Breast epithelium (tissue), 4 donors: ENCODE measurements at regions not wholly inside any gene's neighbourhood (a gene's known extent, or its start where the extent isn't known, plus 50 kb on each side); places are given as distances from the start of the nearest gene placed in this dataset.

Source experiments
- DNase-seq, 2 donors: peaks; one replicate each; pipeline ENCODE4 v3.0.0-alpha.2; 2019; ENCODE audit warnings: low spot score in 2 of 2
- H3K27ac ChIP-seq, 2 donors: fragments of 200-600 bp; sonication (generic) in 1 of 2; one replicate each; pipeline ENCODE4 v1.5.1; 2016 to 2019; ENCODE audit warnings: mild to moderate bottlenecking in 1 of 2
- H3K27me3 ChIP-seq, 2 donors: fragments of 200-600 bp; sonication (generic) in 1 of 2; one replicate each; pipeline versions ENCODE4 v1.5.1 to v1.6.0; 2017 to 2019; ENCODE audit warnings: control low read depth in 1 of 2, mild to moderate bottlenecking in 1 of 2
- H3K36me3 ChIP-seq: fragments of 200-600 bp; one replicate; pipeline ENCODE4 v1.5.1; 2019
- H3K4me1 ChIP-seq, 2 donors: fragments of 200-600 bp; sonication (generic); one replicate each; pipeline ENCODE4 v1.5.1; 2016 to 2019; ENCODE audit warnings: control low read depth in 1 of 2
- H3K4me3 ChIP-seq, 3 donors: fragments of 200-600 bp; sonication (generic); 1 replicate in 2 of 3; 2 replicates in 1 of 3; pipeline ENCODE4 v1.5.1; 2016 to 2019; ENCODE audit warnings: mild to moderate bottlenecking in 3 of 3, moderate library complexity in 2 of 3
- H3K9me3 ChIP-seq, 2 donors: fragments of 200-600 bp; sonication (generic) in 1 of 2; one replicate each; pipeline ENCODE4 v1.5.1; 2016 to 2019; ENCODE audit warnings: control low read depth in 1 of 2
- POLR2A ChIP-seq: fragments of 450-650 bp; IDR thresholded peaks from one replicate; pipeline ENCODE4 v1.6.1; 2016; ENCODE audit warnings: antibody characterized with exemption, mild to moderate bottlenecking, moderate library complexity
- POLR2AphosphoS5 ChIP-seq, 3 donors: sonication (generic); formaldehyde crosslinking; IDR thresholded peaks; one replicate each; pipeline ENCODE4 v1.6.1; 2017; ENCODE audit warnings: antibody characterized with exemption in 3 of 3
- intact Hi-C: fragments of 100-400 bp; cut with DNase I; formaldehyde crosslinking; loops from one replicate; pipeline ENCODE4 v1.15.1; 2023; ENCODE audit warnings: low total_unique reads
- TF ChIP-seq, protein P1 (sequence below), 3 donors: fragments of 450-650 bp; IDR thresholded peaks; one replicate each; pipeline ENCODE4 v1.5.1; 2016 to 2017; ENCODE audit warnings: antibody characterized with exemption in 3 of 3, mild to moderate bottlenecking in 3 of 3, moderate library complexity in 3 of 3

DNA sequence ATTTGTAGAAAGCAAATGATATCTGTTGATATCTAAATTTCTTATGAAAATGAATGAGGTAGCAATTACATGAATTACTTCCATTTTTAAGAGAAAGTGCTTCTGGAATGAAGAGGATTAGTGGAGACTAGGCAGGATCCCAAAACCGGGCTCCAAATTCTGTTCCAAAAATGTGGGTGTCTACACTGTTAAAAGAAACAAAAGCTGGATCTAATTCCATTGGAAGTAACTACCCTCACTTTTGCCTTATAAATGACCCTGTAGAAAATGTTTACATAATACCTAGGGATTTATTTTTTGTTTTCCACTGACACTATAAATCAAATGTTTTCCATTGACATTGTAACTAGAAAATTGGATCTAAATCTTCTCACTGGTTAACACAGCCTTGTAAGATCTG, 454.9 kb upstream of the JARID2 start:
- Histone ChIP-seq H3K27me3 (no peaks in the 10 kb centered on the region), H3K27ac (no peak overlapping the region), H3K36me3 (no peaks in the 10 kb centered on the region), H3K9me3 (no peaks in the 10 kb centered on the region), H3K4me1 (no peaks in the 10 kb centered on the region), H3K4me3 (no peak overlapping the region)
- DNase-seq: no peak
- intact Hi-C loops: no loop called here
- TF ChIP-seq POLR2AphosphoS5 (IDR thresholded peaks at IDR 0.05) (no peak), POLR2A (no peak)
- TF ChIP-seq, protein P1, sequence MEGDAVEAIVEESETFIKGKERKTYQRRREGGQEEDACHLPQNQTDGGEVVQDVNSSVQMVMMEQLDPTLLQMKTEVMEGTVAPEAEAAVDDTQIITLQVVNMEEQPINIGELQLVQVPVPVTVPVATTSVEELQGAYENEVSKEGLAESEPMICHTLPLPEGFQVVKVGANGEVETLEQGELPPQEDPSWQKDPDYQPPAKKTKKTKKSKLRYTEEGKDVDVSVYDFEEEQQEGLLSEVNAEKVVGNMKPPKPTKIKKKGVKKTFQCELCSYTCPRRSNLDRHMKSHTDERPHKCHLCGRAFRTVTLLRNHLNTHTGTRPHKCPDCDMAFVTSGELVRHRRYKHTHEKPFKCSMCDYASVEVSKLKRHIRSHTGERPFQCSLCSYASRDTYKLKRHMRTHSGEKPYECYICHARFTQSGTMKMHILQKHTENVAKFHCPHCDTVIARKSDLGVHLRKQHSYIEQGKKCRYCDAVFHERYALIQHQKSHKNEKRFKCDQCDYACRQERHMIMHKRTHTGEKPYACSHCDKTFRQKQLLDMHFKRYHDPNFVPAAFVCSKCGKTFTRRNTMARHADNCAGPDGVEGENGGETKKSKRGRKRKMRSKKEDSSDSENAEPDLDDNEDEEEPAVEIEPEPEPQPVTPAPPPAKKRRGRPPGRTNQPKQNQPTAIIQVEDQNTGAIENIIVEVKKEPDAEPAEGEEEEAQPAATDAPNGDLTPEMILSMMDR (IDR thresholded peaks at IDR 0.05): no peak

DNA sequence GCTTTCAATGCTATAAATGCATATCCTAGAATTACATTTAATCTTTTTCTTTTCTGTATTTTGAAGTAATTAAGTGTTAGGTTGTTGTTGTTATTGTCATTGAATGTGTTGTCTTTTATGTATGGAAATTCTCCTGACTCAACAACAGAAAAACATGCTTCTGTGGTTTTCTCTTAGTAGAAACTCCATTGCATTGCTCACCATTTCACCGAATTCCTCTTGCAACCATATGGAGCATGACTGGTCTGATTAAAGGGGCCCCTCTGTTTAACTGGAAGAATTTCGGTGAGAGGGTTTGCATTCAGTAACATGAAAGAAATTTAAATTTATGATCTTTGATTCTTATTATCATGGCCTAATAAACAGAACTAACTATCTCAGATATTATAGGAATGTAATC, 454.3 kb upstream of the JARID2 start:
- H3K4me3 ChIP-seq: no peak overlapping the region
- TF ChIP-seq POLR2A (no peak), POLR2AphosphoS5 (IDR thresholded peaks at IDR 0.05) (no peak)
- TF ChIP-seq, protein P1 (IDR thresholded peaks at IDR 0.05): no peak
- H3K27ac ChIP-seq: no peak overlapping the region
- H3K36me3 ChIP-seq: no peaks in the 10 kb centered on the region
- DNase-seq: no peak
- H3K4me1 ChIP-seq: no peaks in the 10 kb centered on the region
- no peaks in the 10 kb centered on the region for H3K9me3 ChIP-seq
- no peaks in the 10 kb centered on the region for H3K27me3 ChIP-seq
- intact Hi-C loops: no loop called here

DNA sequence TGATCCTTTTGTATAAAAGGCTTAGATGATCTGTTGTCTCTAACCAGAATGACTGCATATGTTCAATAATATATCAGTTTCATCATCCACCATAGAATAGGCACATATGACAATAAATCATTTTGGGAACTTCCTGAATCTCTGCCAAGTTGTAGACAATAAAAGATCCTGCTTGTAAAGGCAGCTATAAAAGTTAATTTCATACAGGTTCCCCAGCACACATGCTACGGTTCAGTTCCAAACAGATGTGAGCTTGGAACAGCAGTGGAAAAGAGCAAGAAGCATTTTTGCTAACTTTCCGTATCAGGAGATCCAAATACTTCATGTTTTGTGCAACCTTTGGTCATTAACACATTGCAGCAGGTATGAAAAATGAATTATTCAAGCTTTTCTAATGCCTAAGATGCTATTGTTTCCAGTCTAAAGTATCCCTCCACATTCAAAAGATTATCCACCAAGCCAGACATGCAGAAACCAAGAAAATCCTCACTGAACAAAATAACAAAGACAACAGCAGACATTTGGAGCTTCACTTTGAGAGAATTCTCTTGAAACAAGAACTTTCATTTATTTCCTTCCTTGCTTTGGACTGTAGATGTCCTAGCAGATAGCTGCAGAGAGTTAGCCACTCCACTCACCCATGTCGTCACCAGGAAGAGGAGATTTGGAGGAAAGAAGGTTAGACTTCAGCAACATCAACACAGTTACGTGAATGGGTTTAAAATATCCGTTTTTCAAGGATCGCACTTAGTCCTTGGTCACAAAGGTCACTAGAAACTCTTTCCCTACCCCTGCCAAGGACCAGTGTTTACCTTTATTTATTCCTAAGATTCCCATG, 453.5 kb upstream of the JARID2 start:
- no peak for DNase-seq
- H3K4me3 ChIP-seq: no peak overlapping the region
- no peaks in the 10 kb centered on the region for H3K9me3 ChIP-seq
- no peaks in the 10 kb centered on the region for H3K27me3 ChIP-seq
- TF ChIP-seq, protein P1 (IDR thresholded peaks at IDR 0.05): no peak
- no peak for TF ChIP-seq POLR2A
- TF ChIP-seq POLR2AphosphoS5 (IDR thresholded peaks at IDR 0.05): no peak
- H3K27ac ChIP-seq: no peak overlapping the region
- H3K36me3 ChIP-seq: no peaks in the 10 kb centered on the region
- H3K4me1 ChIP-seq: no peaks in the 10 kb centered on the region
- intact Hi-C loops: no loop called here

DNA sequence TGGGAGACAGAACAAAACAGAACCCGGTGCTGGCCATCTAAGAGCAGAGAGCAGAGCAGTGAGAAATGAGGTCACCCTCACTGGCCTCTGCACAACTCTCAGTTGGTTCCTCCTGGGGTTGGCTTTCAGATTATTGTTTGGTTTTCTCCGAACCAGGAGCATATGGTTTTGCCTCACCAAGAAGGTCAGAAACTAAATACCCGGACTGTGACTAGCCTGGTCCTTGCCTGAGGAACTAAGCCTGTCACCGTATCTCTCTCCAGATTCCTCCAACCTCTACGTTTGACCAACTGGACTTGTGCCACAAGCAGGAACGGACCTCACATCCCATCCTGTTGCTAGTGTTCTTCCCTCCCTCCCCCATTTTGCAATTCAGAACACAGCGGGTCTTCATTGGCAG, 450.4 kb upstream of the JARID2 start:
- intact Hi-C loops: no loop called here
- no peak for TF ChIP-seq POLR2AphosphoS5 (IDR thresholded peaks at IDR 0.05)
- TF ChIP-seq, protein P1 (IDR thresholded peaks at IDR 0.05): no peak
- no peak for TF ChIP-seq POLR2A
- Histone ChIP-seq H3K4me1 (no peaks in the 10 kb centered on the region), H3K4me3 (no peak overlapping the region), H3K36me3 (no peaks in the 10 kb centered on the region), H3K27me3 (no peaks in the 10 kb centered on the region), H3K27ac (no peak overlapping the region), H3K9me3 (no peaks in the 10 kb centered on the region)
- DNase-seq: no peak

DNA sequence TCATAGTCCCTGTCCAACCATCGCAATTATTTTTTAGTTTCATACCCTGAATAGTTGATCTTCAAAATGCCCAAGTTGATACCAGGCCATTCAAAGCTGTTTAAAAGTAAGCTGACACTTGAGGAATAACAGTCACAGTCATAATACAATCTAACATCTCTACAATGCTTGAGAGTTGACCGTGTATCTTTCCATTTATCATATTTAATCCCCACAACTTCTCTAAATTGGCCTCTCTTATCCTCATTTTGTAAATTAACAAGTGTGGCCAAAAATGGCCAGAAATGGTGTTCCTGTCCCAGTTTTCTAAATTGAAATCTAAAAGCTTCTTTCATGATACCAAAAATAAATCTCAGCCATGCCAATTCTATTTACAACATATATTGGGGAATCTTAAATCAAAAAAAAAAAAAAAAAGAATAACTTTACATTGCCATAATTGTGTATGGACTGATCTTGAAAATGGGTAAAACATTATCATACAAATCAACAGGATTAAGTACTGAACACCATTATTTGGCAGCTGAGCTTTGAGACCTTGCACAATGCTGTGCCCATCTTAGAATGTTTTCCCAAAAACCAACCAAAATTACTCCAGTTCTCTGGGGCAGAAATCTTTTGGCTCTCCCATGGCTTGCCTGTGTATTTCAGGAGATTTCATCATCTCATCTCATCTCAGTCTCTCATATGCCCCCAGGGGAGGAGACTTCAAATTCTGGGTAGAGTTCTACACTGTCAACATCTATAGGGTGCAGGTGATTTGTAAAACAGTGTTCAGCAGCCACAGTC, 448.7 kb upstream of the JARID2 start:
- Histone ChIP-seq H3K27ac (no peak overlapping the region), H3K4me1 (no peaks in the 10 kb centered on the region), H3K36me3 (no peaks in the 10 kb centered on the region), H3K4me3 (no peak overlapping the region), H3K9me3 (no peaks in the 10 kb centered on the region), H3K27me3 (no peaks in the 10 kb centered on the region)
- DNase-seq: no peak
- no peak for TF ChIP-seq POLR2AphosphoS5 (IDR thresholded peaks at IDR 0.05)
- no peak for TF ChIP-seq POLR2A
- TF ChIP-seq, protein P1 (IDR thresholded peaks at IDR 0.05): no peak
- intact Hi-C loops: no loop called here
